ENCODE measurements at regions not wholly inside any gene's neighbourhood (a gene's known extent, or its start where the extent isn't known, plus 50 kb on each side); places are given as distances from the start of the nearest gene placed in this dataset.

DNA sequence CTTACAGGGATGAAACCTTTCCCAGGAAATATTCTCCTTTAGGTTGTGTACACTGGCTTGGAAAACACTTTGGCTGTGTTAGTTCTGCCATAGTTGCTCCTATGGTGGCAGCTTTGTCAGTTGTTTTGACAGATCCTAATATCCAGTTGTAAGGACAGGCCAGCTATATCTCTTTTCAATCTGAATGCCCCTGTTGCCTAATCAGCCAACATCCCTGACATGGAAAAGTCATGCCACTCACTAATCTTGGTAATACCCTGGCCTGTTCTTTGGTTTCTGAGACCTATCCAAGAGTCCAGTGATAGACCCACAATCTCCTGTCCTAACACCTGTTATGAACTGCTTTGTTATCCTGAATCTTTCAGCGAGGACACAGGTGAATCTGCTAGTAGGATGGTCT lies 148.8 kb downstream of the MRPL39 start:
- TF ChIP-seq, protein P1, sequence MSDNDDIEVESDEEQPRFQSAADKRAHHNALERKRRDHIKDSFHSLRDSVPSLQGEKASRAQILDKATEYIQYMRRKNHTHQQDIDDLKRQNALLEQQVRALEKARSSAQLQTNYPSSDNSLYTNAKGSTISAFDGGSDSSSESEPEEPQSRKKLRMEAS (IDR thresholded peaks at IDR 0.05): no peak
- TF ChIP-seq SP1 (IDR thresholded peaks at IDR 0.05) (no peak), RAD21 (IDR thresholded peaks at IDR 0.05) (no peak), TAF1 (conservative IDR thresholded peaks at IDR 0.05) (no peak), GABPA (IDR thresholded peaks at IDR 0.05 in 1 of 2, conservative IDR thresholded peaks at IDR 0.05 in 1 of 2) (no peak), ZBTB33 (IDR thresholded peaks at IDR 0.05) (no peak)
- TF ChIP-seq, protein P2, sequence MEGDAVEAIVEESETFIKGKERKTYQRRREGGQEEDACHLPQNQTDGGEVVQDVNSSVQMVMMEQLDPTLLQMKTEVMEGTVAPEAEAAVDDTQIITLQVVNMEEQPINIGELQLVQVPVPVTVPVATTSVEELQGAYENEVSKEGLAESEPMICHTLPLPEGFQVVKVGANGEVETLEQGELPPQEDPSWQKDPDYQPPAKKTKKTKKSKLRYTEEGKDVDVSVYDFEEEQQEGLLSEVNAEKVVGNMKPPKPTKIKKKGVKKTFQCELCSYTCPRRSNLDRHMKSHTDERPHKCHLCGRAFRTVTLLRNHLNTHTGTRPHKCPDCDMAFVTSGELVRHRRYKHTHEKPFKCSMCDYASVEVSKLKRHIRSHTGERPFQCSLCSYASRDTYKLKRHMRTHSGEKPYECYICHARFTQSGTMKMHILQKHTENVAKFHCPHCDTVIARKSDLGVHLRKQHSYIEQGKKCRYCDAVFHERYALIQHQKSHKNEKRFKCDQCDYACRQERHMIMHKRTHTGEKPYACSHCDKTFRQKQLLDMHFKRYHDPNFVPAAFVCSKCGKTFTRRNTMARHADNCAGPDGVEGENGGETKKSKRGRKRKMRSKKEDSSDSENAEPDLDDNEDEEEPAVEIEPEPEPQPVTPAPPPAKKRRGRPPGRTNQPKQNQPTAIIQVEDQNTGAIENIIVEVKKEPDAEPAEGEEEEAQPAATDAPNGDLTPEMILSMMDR (IDR thresholded peaks at IDR 0.05; ENCODE audit: low read depth, low read length, missing input control): no peak
